ENCODE measurements at regions not wholly inside any gene's neighbourhood (a gene's known extent, or its start where the extent isn't known, plus 50 kb on each side); places are given as distances from the start of the nearest gene placed in this dataset.

DNA sequence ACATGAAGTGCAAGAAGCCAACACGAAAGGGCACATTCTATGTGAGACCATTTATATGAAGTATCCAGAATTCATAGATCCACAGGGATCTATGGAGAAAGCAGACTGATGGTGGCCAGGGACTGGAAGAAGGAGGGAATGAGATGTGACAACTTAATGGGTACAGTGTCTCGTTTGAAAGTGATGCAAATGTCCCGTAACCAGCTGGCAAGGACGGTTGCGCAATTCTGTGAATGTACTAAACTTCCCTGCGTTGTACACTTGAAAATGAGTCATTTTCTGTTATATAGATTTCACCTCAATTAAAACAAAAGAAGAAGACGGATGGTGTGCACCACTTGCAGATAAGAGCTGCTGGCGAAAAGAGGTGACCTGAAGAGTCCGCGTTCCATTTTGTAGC is 861.1 kb downstream of the TYW1 start:
- no peak overlapping the region for H3K4me3 ChIP-seq
- intact Hi-C loops (cut with DNase I): no loop called here
- WGBS (ENCODE audit: insufficient coverage, low coverage, low lambda C conversion rate, missing lambda C conversion rate): 53% methylated on average over 7 of the region's 10 CpGs
- peaks cover 0 to 9% (median 2%) of the 10 kb centered on the region in 4 donors for H3K4me1 ChIP-seq
- H3K36me3 ChIP-seq: no peaks in the 10 kb centered on the region
- H3K9me3 ChIP-seq: no peaks in the 10 kb centered on the region
- no peak overlapping the region for H3K27ac ChIP-seq
- DNase-seq: no peak
- TF ChIP-seq CTCF (IDR thresholded peaks at IDR 0.05) (no peak), POLR2A (IDR thresholded peaks at IDR 0.05) (no peak)
- H3K27me3 ChIP-seq: no peaks in the 10 kb centered on the region
- peak in 1 of 4 donors; percentile 44 for ATAC-seq

GRCh38 chr7:67858931-67859330 is 862.3 kb downstream of the TYW1 start:
- Histone ChIP-seq H3K27ac (no peak overlapping the region), H3K4me3 (no peak overlapping the region), H3K4me1 (peaks cover 0 to 9% (median 2%) of the 10 kb centered on the region in 4 donors), H3K9me3 (no peaks in the 10 kb centered on the region), H3K36me3 (no peaks in the 10 kb centered on the region), H3K27me3 (no peaks in the 10 kb centered on the region)
- intact Hi-C loops (cut with DNase I): no loop called here
- 88% methylated on average over 3 of the region's 7 CpGs for WGBS (ENCODE audit: insufficient coverage, low coverage, low lambda C conversion rate, missing lambda C conversion rate)
- no peak for TF ChIP-seq POLR2A (IDR thresholded peaks at IDR 0.05)
- TF ChIP-seq CTCF (IDR thresholded peaks at IDR 0.05): no peak
- ATAC-seq (no peak), DNase-seq (no peak)

DNA sequence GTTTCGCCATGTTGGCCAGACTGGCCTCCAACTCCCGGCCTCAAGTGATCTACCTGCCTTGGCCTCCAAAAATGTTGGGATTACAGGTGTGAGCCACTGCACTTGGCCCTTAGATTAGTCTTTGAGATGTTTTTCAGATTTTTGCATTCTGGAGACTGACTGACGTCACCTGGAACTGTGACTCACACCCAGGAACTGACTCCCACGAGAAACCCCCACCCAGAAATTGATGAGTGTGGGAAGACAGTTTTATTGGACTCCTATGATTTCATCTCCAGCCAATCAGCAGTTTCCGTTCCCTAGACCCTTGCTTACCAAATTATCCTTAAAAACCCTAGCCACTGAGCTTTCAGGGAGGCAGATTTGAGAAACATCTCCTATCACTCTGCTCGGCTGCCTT is 867.3 kb downstream of the TYW1 start:
- WGBS (ENCODE audit: insufficient coverage, low coverage, low lambda C conversion rate, missing lambda C conversion rate): 64% methylated on average over 4 of the region's 6 CpGs
- no peaks in the 10 kb centered on the region for H3K27me3 ChIP-seq
- H3K36me3 ChIP-seq: no peaks in the 10 kb centered on the region
- H3K9me3 ChIP-seq: no peaks in the 10 kb centered on the region
- H3K27ac ChIP-seq: no peak overlapping the region
- intact Hi-C loops (cut with DNase I): loop anchor here in 1 of 2 donors (5.0 kb wide), 1 partner anchor 233 kb away; no protein-coding TSS in a partner anchor
- no peak for DNase-seq
- TF ChIP-seq POLR2A (IDR thresholded peaks at IDR 0.05) (no peak), CTCF (IDR thresholded peaks at IDR 0.05) (no peak)
- no peak overlapping the region for H3K4me3 ChIP-seq
- no peaks in the 10 kb centered on the region for H3K4me1 ChIP-seq
- no peak for ATAC-seq

DNA sequence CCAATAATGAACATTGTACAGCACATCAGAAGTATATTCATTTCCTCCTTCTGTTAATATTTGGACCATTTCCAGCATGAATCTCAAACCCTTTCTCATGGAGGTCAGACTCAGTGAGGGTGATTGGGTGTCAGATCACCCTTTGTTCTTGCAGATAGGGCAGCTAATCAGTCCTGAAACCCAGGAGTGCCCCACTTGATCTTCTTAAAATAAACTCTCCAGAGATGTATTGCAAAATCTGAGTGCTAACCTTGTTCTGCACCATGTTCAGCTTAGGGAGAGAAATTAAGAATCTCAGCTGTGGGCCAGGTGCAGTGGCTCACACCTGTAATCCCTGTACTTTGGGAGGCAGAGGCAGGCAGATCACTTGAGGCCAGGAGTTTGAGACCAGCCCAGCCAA is 869.4 kb downstream of the TYW1 start:
- TF ChIP-seq CTCF (IDR thresholded peaks at IDR 0.05): no peak
- no peak for TF ChIP-seq POLR2A (IDR thresholded peaks at IDR 0.05)
- Histone ChIP-seq H3K9me3 (no peaks in the 10 kb centered on the region), H3K27ac (no peak overlapping the region), H3K27me3 (no peaks in the 10 kb centered on the region), H3K4me3 (no peak overlapping the region), H3K36me3 (no peaks in the 10 kb centered on the region), H3K4me1 (no peaks in the 10 kb centered on the region)
- no peak for ATAC-seq
- intact Hi-C loops (cut with DNase I): no loop called here
- no peak for DNase-seq

DNA sequence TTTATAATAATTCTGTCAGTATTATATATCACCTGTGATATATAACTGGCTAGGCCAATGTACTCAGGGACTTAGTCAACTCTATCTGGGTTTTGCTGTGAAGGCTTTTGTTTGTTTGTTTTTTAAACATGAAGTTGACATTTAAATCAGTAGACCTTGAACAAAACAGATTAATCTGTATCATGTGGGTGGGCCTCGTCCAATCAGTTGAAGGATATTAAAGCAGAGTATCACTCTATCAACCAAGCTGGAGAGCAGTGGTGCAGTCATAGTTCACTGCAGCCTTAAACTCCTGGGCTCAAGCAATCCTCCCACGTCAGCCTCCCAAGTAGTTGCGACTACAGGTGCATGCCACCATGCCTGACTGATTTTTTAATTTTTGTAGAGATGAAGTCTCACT is 870.2 kb downstream of the TYW1 start:
- Histone ChIP-seq H3K27ac (no peak overlapping the region), H3K4me3 (no peak overlapping the region), H3K4me1 (no peaks in the 10 kb centered on the region), H3K9me3 (no peaks in the 10 kb centered on the region), H3K36me3 (no peaks in the 10 kb centered on the region), H3K27me3 (no peaks in the 10 kb centered on the region)
- WGBS (ENCODE audit: insufficient coverage, low coverage, low lambda C conversion rate, missing lambda C conversion rate): 70% methylated on average over 3 of the region's 3 CpGs
- DNase-seq (no peak), ATAC-seq (no peak)
- intact Hi-C loops (cut with DNase I): no loop called here
- TF ChIP-seq POLR2A (IDR thresholded peaks at IDR 0.05): no peak
- no peak for TF ChIP-seq CTCF (IDR thresholded peaks at IDR 0.05)
